HCT116 (cell line): ENCODE measurements at regions not wholly inside any gene's neighbourhood (a gene's known extent, or its start where the extent isn't known, plus 50 kb on each side); places are given as distances from the start of the nearest gene placed in this dataset.

ENCODE experiments used
- ATAC-seq: fragments of 200-7000 bp; cut with Tn5 transposase; 2 replicates; pipeline ENCODE4 v1.9.1; 2020; ENCODE audit warnings: mild to moderate bottlenecking, moderate library complexity
- BruUV-seq: library from RNA; stranded (reverse); fragments of 400-500 nt; replicated peaks from 2 replicates; lab custom pipeline; 2021; lab: Mats Ljungman, UMichigan
- CTCF ChIA-PET: fragments of 300-600 bp; sonication (Branson Sonifier 250); formaldehyde crosslinking; loops from one replicate; lab custom pipeline; 2021; ENCODE audit warnings: antibody characterized with exemption; lab: Charles Lee
- POLR2A ChIA-PET: fragments of 300-600, 350-600 bp; sonication (Branson Sonifier 250); formaldehyde crosslinking; loops from one replicate; lab custom pipeline; 2021; ENCODE audit warnings: antibody characterized with exemption; lab: Charles Lee
- RAD21 ChIA-PET, 2 experiments: fragments of 300-600 bp; sonication (Branson Sonifier 250); formaldehyde crosslinking; loops; one replicate each; lab custom pipeline; 2023; ENCODE audit warnings: low total read pairs in 2 of 2; ENCODE audit not compliant: uncharacterized antibody in 2 of 2, unreplicated experiment in 2 of 2, low non-redundant PET in 1 of 2; lab: Charles Lee
- DNase-seq: peaks from one replicate; pipeline ENCODE4 v3.0.0-alpha.2; 2010; ENCODE audit warnings: low read depth, low spot score
- H2AFZ ChIP-seq: fragments of 200-600 bp; shearing (Covaris generic), sonication (generic); 2 replicates; pipeline ENCODE4 v1.6.1; 2017; ENCODE audit warnings: low read depth, mixed run types, mixed read lengths, antibody characterized with exemption, low read length; ENCODE audit not compliant: poor library complexity, severe bottlenecking
- H3K27ac ChIP-seq: 2 replicates; pipeline ENCODE4 v1.5.1; 2012; ENCODE audit warnings: low read depth, low read length
- H3K27me3 ChIP-seq: fragments of 200-600 bp; sonication (generic); 2 replicates; pipeline ENCODE4 v1.6.1; 2016; ENCODE audit warnings: mixed run types, low read length, mixed read lengths; ENCODE audit not compliant: insufficient read depth
- H3K36me3 ChIP-seq, 2 experiments: fragments of 200-500 bp in 1 of 2; fragments of 200-600 bp in 1 of 2; sonication (Bioruptor generic) in 1 of 2; sonication (generic) in 1 of 2; 2 replicates each; pipeline versions ENCODE4 v1.5.1 to v1.6.1; 2014 to 2016; ENCODE audit warnings: low read length in 2 of 2, inconsistent platforms in 1 of 2, mixed read lengths in 1 of 2, mixed run types in 1 of 2; ENCODE audit not compliant: insufficient read depth in 2 of 2, control insufficient read depth in 1 of 2
- H3K4me1 ChIP-seq, 2 experiments: fragments of 200-600 bp in 1 of 2; sonication (generic) in 1 of 2; 2 replicates each; pipeline versions ENCODE4 v1.5.1 to v1.6.1; 2012 to 2017; ENCODE audit warnings: low read length in 2 of 2, inconsistent platforms in 1 of 2, mild to moderate bottlenecking in 1 of 2, mixed read lengths in 1 of 2, mixed run types in 1 of 2, moderate library complexity in 1 of 2; ENCODE audit not compliant: insufficient read depth in 2 of 2, control insufficient read depth in 1 of 2
- H3K4me2 ChIP-seq: fragments of 200-600 bp; sonication (generic); 2 replicates; pipeline ENCODE4 v1.6.1; 2017; ENCODE audit warnings: mixed run types, low read length, mixed read lengths
- H3K4me3 ChIP-seq, 2 experiments: fragments of 200-600 bp in 1 of 2; sonication (generic) in 1 of 2; replicated peaks in 1 of 2; 2 replicates each; pipeline ENCODE4 v1.5.1; 2011 to 2016; ENCODE audit warnings: low read length in 2 of 2, control low read depth in 1 of 2, low read depth in 1 of 2, mild to moderate bottlenecking in 1 of 2, mixed read lengths in 1 of 2, mixed run types in 1 of 2
- H3K79me2 ChIP-seq: fragments of 200-600 bp; sonication (generic); 2 replicates; pipeline ENCODE4 v1.6.1; 2017; ENCODE audit warnings: mild to moderate bottlenecking, mixed run types, low read length, moderate library complexity, mixed read lengths; ENCODE audit not compliant: insufficient read depth
- H3K9ac ChIP-seq: fragments of 200-600 bp; sonication (generic); 2 replicates; pipeline ENCODE4 v1.6.1; 2016; ENCODE audit warnings: low read length, mixed read lengths
- H3K9me2 ChIP-seq: fragments of 200-600 bp; sonication (generic), shearing (Covaris generic); 2 replicates; pipeline ENCODE4 v1.6.1; 2017; ENCODE audit warnings: mixed run types, mild to moderate bottlenecking, moderate library complexity; ENCODE audit not compliant: insufficient read depth
- H3K9me3 ChIP-seq, 2 experiments: fragments of 200-500 bp in 1 of 2; fragments of 200-600 bp in 1 of 2; sonication (Bioruptor generic) in 1 of 2; sonication (generic) in 1 of 2; 2 replicates each; pipeline ENCODE4 v1.6.1; 2014 to 2017; ENCODE audit warnings: low read length in 2 of 2, mixed read lengths in 2 of 2, inconsistent platforms in 1 of 2, low read depth in 1 of 2, mild to moderate bottlenecking in 1 of 2, mixed run types in 1 of 2, moderate library complexity in 1 of 2; ENCODE audit not compliant: control insufficient read depth in 1 of 2, insufficient read depth in 1 of 2
- H4K20me1 ChIP-seq: fragments of 200-600 bp; sonication (generic), shearing (Covaris generic); 2 replicates; pipeline ENCODE4 v1.6.1; 2017; ENCODE audit warnings: mixed run types, mild to moderate bottlenecking, moderate library complexity; ENCODE audit not compliant: insufficient read depth
- CBX3 ChIP-seq: IDR thresholded peaks from 2 replicates; pipeline ENCODE4 v1.6.1; 2012; ENCODE audit warnings: low read depth
- CEBPB ChIP-seq: IDR thresholded peaks from 2 replicates; pipeline ENCODE4 v1.6.1; 2012; ENCODE audit warnings: low read depth
- EZH2 ChIP-seq: fragments of 200-600 bp; sonication (generic); IDR thresholded peaks from 2 replicates; pipeline ENCODE4 v1.6.1; 2017; ENCODE audit warnings: antibody characterized with exemption, mixed run types
- POLR2AphosphoS5 ChIP-seq: IDR thresholded peaks from 2 replicates; pipeline ENCODE4 v1.6.1; 2011; ENCODE audit warnings: mild to moderate bottlenecking, low read depth, low read length, moderate library complexity
- REST ChIP-seq: IDR thresholded peaks from 2 replicates; pipeline ENCODE4 v1.6.1; 2012; ENCODE audit warnings: low read depth
- SP1 ChIP-seq: IDR thresholded peaks from 2 replicates; pipeline ENCODE4 v1.6.1; 2012; ENCODE audit warnings: low read depth
- SRF ChIP-seq: IDR thresholded peaks from 2 replicates; pipeline ENCODE4 v1.6.1; 2012; ENCODE audit warnings: low read depth
- YY1 ChIP-seq: IDR thresholded peaks from 2 replicates; pipeline ENCODE4 v1.6.1; 2011; ENCODE audit warnings: low read length, low read depth, moderate library complexity, mild to moderate bottlenecking; ENCODE audit not compliant: insufficient replicate concordance; ENCODE audit errors: extremely low read depth
- ZBTB33 ChIP-seq: IDR thresholded peaks from 2 replicates; pipeline ENCODE4 v1.6.1; 2011; ENCODE audit warnings: mild to moderate bottlenecking, low read length, moderate library complexity; ENCODE audit not compliant: insufficient replicate concordance; ENCODE audit errors: extremely low read depth
- intact Hi-C: fragments of 100-400 bp; cut with micrococcal nuclease; formaldehyde crosslinking; loops from 2 replicates; pipeline ENCODE4 v1.10.0; 2022
- TF ChIP-seq, protein P1 (sequence below), 3 experiments: fragments of 200-600 bp in 1 of 3; sonication (generic) in 1 of 3; IDR thresholded peaks in 2 of 3; conservative IDR thresholded peaks in 1 of 3; 2 replicates each; pipeline ENCODE4 v1.5.1; 2012 to 2017; ENCODE audit warnings: low read depth in 2 of 3, low read length in 2 of 3, antibody characterized with exemption in 1 of 3, borderline replicate concordance in 1 of 3, control low read depth in 1 of 3, mild to moderate bottlenecking in 1 of 3, mixed read lengths in 1 of 3, mixed run types in 1 of 3, moderate library complexity in 1 of 3; ENCODE audit not compliant: insufficient read depth in 1 of 3
- TF ChIP-seq, protein P2 (sequence below): IDR thresholded peaks from 2 replicates; pipeline ENCODE4 v1.6.1; 2012

GRCh38 chr5:6833406-6833805 lies 120.2 kb downstream of the TENT4A start (continued):
- TF ChIP-seq POLR2AphosphoS5, result no peak
- no peak for TF ChIP-seq ZBTB33
- no peak for TF ChIP-seq CEBPB
- no peak for TF ChIP-seq CBX3

GRCh38 chr5:6837095-6837494 lies 123.9 kb downstream of the TENT4A start:
- no peaks in the 10 kb centered on the region for H3K4me1 ChIP-seq
- ChIA-PET RAD21 (no interaction called here), POLR2A (no interaction called here), CTCF (no interaction called here)
- H3K9ac ChIP-seq, result no peak overlapping the region
- no peaks in the 10 kb centered on the region for H3K79me2 ChIP-seq
- no peaks in the 10 kb centered on the region for H3K36me3 ChIP-seq
- no peak for TF ChIP-seq YY1
- TF ChIP-seq EZH2, result no peak
- TF ChIP-seq CEBPB, result no peak
- TF ChIP-seq SP1, result no peak
- TF ChIP-seq, protein P1, sequence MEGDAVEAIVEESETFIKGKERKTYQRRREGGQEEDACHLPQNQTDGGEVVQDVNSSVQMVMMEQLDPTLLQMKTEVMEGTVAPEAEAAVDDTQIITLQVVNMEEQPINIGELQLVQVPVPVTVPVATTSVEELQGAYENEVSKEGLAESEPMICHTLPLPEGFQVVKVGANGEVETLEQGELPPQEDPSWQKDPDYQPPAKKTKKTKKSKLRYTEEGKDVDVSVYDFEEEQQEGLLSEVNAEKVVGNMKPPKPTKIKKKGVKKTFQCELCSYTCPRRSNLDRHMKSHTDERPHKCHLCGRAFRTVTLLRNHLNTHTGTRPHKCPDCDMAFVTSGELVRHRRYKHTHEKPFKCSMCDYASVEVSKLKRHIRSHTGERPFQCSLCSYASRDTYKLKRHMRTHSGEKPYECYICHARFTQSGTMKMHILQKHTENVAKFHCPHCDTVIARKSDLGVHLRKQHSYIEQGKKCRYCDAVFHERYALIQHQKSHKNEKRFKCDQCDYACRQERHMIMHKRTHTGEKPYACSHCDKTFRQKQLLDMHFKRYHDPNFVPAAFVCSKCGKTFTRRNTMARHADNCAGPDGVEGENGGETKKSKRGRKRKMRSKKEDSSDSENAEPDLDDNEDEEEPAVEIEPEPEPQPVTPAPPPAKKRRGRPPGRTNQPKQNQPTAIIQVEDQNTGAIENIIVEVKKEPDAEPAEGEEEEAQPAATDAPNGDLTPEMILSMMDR (IDR thresholded peaks at IDR 0.05 in 2 of 3, conservative IDR thresholded peaks at IDR 0.05 in 1 of 3; ENCODE audit: borderline replicate concordance in 1 of 3, insufficient read depth in 1 of 3, low read depth in 2 of 3, low read length in 2 of 3), result no peak
- TF ChIP-seq, protein P2, sequence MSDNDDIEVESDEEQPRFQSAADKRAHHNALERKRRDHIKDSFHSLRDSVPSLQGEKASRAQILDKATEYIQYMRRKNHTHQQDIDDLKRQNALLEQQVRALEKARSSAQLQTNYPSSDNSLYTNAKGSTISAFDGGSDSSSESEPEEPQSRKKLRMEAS, result no peak
- TF ChIP-seq SRF, result no peak
- TF ChIP-seq REST, result no peak
- no peak for TF ChIP-seq ZBTB33
- H3K9me3 ChIP-seq, result no peaks in the 10 kb centered on the region
- H3K4me2 ChIP-seq, result no peak overlapping the region
- no peaks in the 10 kb centered on the region for H3K27me3 ChIP-seq
- H3K27ac ChIP-seq, result no peak overlapping the region
- ATAC-seq (no peak), DNase-seq (no peak)
- no peaks in the 10 kb centered on the region for H4K20me1 ChIP-seq
- H3K9me2 ChIP-seq, result no peaks in the 10 kb centered on the region
- no peak overlapping the region for H2AFZ ChIP-seq
- BruUV-seq, result no TSS peak
- no peak overlapping the region for H3K4me3 ChIP-seq
- intact Hi-C loops, result loop anchor here (1.0 kb wide), 1 partner anchor 71 kb away; no protein-coding TSS in a partner anchor
